Epithelial cell of proximal tubule (primary cell): ENCODE measurements at regions not wholly inside any gene's neighbourhood (a gene's known extent, or its start where the extent isn't known, plus 50 kb on each side); places are given as distances from the start of the nearest gene placed in this dataset.

ENCODE experiments used
- DNase-seq: peaks from one replicate; pipeline ENCODE4 v3.0.0-alpha.2; 2011; ENCODE audit warnings: low read depth
- H3K4me3 ChIP-seq: 2 replicates; pipeline ENCODE4 v1.5.1; 2011; ENCODE audit warnings: low read depth, mild to moderate bottlenecking, low read length
- TF ChIP-seq, protein P1 (sequence below): conservative IDR thresholded peaks from 2 replicates; pipeline ENCODE4 v1.5.1; 2012; ENCODE audit warnings: low read depth, mild to moderate bottlenecking, low read length

DNA sequence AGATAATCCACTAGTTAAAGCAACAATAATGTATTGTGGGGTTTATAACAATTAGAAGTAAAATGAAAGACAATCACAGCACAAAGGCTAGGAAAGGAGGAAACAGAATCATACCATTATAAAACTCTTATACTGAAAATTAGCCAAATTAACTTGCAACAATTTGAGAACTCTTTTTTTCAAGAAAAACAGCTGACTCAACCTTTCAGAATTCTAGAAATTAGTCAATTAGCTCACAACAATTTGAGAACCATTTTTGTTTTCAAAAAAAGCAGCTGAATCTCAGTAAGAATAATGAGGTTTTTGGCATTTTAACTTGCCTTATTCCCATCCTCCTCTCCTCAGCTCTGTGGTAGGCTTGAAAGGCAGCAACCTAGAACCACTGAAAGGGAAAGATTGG lies 269.9 kb downstream of the NPR3 start:
- H3K4me3 ChIP-seq, result no peak overlapping the region
- TF ChIP-seq, protein P1, sequence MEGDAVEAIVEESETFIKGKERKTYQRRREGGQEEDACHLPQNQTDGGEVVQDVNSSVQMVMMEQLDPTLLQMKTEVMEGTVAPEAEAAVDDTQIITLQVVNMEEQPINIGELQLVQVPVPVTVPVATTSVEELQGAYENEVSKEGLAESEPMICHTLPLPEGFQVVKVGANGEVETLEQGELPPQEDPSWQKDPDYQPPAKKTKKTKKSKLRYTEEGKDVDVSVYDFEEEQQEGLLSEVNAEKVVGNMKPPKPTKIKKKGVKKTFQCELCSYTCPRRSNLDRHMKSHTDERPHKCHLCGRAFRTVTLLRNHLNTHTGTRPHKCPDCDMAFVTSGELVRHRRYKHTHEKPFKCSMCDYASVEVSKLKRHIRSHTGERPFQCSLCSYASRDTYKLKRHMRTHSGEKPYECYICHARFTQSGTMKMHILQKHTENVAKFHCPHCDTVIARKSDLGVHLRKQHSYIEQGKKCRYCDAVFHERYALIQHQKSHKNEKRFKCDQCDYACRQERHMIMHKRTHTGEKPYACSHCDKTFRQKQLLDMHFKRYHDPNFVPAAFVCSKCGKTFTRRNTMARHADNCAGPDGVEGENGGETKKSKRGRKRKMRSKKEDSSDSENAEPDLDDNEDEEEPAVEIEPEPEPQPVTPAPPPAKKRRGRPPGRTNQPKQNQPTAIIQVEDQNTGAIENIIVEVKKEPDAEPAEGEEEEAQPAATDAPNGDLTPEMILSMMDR, result no peak
- DNase-seq, result no peak

DNA sequence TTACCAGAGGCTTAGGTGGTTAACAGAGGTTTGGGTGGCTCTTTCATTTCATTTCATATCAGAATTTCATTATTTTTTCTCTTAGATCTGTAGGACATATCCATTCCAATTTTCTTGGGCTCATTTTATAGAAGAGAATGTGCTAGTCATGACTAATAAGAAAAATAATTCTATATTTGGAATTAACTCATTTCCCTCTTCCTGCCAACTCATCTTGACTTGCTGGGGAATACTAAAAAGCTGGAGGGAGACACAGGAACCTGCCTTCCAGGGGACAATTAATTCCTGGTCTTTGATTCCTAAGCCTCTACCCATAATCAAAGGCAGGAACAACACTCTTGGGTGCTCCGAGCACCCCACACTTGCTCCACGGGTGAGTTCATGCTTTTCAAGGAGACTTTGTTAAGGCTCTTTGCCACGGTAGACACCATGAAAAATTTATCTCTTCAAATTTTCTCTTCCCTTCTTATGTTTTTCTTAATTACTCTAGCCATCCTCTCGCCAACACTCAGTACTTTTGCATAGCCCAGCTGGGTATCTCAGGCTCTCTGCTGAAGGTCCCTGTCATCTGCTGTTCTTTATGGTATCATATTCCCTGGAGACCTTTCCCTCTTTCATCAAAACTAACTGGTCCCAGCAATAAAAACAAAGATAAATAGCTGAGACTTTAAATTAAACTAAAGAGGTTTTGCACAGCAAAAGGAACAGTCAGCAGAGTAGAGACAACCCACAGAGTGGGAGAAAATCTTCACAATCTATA lies 273.9 kb downstream of the NPR3 start:
- TF ChIP-seq, protein P1, result no peak
- no peak overlapping the region for H3K4me3 ChIP-seq

DNA sequence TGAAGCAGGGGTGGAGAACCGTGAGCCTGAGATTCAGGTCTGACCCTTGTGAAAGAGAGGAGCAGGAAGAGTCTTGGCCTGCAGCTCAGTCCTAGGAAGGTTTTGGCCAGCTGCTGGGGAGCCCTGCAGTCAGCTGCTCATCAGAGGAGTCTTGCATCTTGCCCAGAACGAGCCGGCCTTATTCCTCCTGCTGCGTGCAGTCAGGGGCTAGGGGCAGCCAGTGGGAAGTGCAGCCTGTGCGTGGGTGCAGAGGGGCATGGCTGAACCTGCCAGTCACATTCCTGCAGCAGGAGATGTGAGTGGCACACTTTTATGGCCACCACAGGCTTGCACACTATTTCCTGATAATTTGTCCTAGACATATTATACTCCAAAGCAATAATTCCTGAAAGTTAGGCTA lies 278.7 kb downstream of the NPR3 start:
- DNase-seq, result no peak
- no peak overlapping the region for H3K4me3 ChIP-seq
- TF ChIP-seq, protein P1, result no peak

More for the DNA sequence above, 273.9 kb downstream of the NPR3 start:
- no peak for DNase-seq

DNA sequence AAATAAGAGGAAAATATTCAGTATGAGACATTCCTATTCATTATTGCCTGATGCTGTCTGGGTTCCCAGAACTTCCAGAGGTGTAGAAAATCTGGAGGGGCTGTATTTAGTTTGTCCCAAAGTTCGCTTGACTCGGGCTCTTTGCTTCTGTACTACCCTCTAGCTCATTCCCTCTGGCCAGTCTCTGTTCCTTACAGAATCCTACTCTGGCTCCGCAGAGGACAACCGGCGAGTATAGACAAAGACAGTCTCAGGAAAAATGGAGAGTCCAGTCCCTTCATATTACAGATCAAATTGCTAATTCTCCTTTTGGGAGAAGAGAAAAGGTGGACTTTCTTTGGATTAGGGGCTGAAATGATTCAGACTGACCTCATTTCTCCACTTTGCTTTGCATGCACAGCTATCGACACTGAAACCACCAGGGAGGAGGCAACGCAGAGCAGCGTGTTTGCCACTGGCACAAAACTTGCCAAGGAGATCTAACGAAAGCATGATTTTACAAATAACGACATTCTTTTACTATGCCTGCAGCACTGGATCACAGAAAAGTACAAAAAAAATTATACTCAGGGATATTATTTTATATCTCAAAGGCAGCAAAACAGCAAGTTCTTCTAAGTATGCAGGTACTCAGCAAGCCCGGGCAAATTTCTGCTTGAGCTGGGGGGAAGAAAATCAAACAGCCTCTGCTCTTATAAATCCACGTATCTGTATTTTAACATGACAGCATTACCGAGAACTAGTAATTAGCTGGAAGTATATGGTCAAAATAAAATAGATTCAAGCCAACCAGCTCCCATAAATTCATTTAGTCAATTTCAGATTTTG lies 279.7 kb downstream of the NPR3 start:
- no peak for DNase-seq
- TF ChIP-seq, protein P1, result no peak
- no peak overlapping the region for H3K4me3 ChIP-seq

DNA sequence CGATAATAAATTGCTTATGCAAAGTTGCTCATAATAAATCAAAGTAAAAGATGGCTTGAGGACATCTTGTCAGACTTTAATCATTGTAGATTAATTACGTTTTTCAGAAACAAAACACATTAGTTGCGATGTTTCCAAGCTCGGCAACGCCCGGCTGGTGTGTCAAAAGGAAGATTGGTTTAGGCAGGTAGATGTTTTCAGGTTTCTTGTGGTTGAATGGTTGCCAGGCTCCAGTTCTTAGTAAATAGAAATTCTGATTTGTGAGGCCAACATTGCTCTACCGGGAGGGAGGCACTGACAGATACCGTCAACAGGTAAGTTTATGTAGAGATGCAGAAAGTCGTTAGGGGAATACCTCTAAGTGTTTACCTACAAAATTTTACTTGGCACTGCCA lies 280.3 kb downstream of the NPR3 start:
- DNase-seq, result no peak
- TF ChIP-seq, protein P1, result no peak
- no peak overlapping the region for H3K4me3 ChIP-seq

DNA sequence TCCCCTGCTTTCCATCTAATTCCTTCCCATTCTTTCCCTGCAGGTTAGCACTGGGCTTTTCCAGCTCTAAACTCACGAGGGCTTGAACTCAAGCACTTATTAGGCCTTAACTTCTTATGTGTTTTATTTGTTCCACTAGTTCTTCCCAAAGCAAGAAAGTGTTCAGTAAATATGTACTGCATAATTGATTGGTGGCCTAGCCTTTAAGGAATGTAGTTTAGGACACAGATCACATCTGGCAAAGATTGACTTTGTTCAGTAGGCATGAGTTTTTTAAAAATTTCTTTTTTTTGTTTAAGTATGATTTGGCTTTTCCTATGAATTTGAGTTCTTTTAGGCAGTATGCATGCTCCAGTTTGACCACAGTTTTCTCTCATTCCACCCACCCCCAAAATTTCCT lies 285.2 kb downstream of the NPR3 start:
- TF ChIP-seq, protein P1, result no peak
- DNase-seq, result no peak
- no peak overlapping the region for H3K4me3 ChIP-seq
